ENCODE measurements at regions not wholly inside any gene's neighbourhood (a gene's known extent, or its start where the extent isn't known, plus 50 kb on each side); places are given as distances from the start of the nearest gene placed in this dataset.

- no peak for DNase-seq
Observed at GRCh38 chr13:111844222-111844671, 222.7 kb upstream of the SOX1 start.

GRCh38 chr13:111844682-111845081 is 222.3 kb upstream of the SOX1 start:
- DNase-seq = no peak

GRCh38 chr13:111845621-111846351 is 221.2 kb upstream of the SOX1 start:
- no peak for DNase-seq

GRCh38 chr13:111846391-111847159 is 220.4 kb upstream of the SOX1 start:
- DNase-seq = no peak

- DNase-seq = no peak
Observed at GRCh38 chr13:111847964-111848363, 219.0 kb upstream of the SOX1 start.

- no peak for DNase-seq
Observed at GRCh38 chr13:111850458-111850857, 216.5 kb upstream of the SOX1 start.

GRCh38 chr13:111850976-111851375 is 216.0 kb upstream of the SOX1 start:
- no peak for DNase-seq

- DNase-seq = no peak
Observed at GRCh38 chr13:111852725-111853518, 214.0 kb upstream of the SOX1 start.

- DNase-seq = no peak
Observed at GRCh38 chr13:111853721-111854120, 213.2 kb upstream of the SOX1 start.

- no peak for DNase-seq
Observed at GRCh38 chr13:111854403-111854802, 212.5 kb upstream of the SOX1 start.

- DNase-seq = no peak
Observed at GRCh38 chr13:111855191-111855590, 211.8 kb upstream of the SOX1 start.

- DNase-seq = no peak
Observed at GRCh38 chr13:111855786-111856185, 211.2 kb upstream of the SOX1 start.

GRCh38 chr13:111856571-111856970 is 210.4 kb upstream of the SOX1 start:
- DNase-seq = no peak

- DNase-seq = no peak
Observed at GRCh38 chr13:111857336-111857735, 209.6 kb upstream of the SOX1 start.

- no peak for DNase-seq
Observed at GRCh38 chr13:111857846-111858560, 208.9 kb upstream of the SOX1 start.

- DNase-seq = no peak
Observed at GRCh38 chr13:111858571-111858970, 208.4 kb upstream of the SOX1 start.

- DNase-seq = no peak
Observed at GRCh38 chr13:111859354-111860230, 207.4 kb upstream of the SOX1 start.

- DNase-seq = no peak
Observed at GRCh38 chr13:111860231-111860552, 206.8 kb upstream of the SOX1 start.

GRCh38 chr13:111861319-111861718 is 205.6 kb upstream of the SOX1 start:
- DNase-seq = no peak

GRCh38 chr13:111861766-111862366 is 205.1 kb upstream of the SOX1 start:
- no peak for DNase-seq

All from inflammatory macrophage treated with lipopolysaccharide for 1 hour (primary cell).